AG09319 (cell line): ENCODE measurements at regions not wholly inside any gene's neighbourhood (a gene's known extent, or its start where the extent isn't known, plus 50 kb on each side); places are given as distances from the start of the nearest gene placed in this dataset.
A peak's percentile ranks its signal among the peaks of the same experiment; 100 is the strongest.

Experiments
- DNase-seq: peaks from one replicate; pipeline ENCODE4 v3.0.0-alpha.2; 2010; ENCODE audit warnings: low read depth; ENCODE audit errors: extremely low read depth
- TF ChIP-seq, protein P1 (sequence below): IDR thresholded peaks from 2 replicates; pipeline ENCODE4 v1.5.1; 2011; ENCODE audit warnings: low read depth, mild to moderate bottlenecking, inconsistent platforms, low read length, moderate library complexity

DNA sequence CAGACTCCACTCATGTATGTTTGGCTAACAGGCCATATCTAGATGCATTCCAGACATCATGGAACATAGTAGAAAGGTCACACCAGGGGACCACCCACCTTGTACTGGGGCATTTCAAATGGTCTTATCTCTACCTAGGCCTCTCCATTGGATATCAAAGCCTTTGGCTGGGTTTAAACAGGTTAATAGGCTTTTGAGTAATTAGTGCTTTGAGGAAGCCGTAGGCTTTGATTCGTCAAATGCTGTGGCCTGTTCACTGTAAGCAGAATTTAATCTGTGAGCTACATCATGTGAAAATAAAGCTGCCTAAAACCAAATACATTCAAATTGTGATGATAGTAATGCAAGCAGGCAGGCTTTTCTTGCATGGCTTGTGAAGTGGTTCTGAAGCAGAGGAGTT is 129.5 kb downstream of the ST8SIA2 start:
- TF ChIP-seq, protein P1, sequence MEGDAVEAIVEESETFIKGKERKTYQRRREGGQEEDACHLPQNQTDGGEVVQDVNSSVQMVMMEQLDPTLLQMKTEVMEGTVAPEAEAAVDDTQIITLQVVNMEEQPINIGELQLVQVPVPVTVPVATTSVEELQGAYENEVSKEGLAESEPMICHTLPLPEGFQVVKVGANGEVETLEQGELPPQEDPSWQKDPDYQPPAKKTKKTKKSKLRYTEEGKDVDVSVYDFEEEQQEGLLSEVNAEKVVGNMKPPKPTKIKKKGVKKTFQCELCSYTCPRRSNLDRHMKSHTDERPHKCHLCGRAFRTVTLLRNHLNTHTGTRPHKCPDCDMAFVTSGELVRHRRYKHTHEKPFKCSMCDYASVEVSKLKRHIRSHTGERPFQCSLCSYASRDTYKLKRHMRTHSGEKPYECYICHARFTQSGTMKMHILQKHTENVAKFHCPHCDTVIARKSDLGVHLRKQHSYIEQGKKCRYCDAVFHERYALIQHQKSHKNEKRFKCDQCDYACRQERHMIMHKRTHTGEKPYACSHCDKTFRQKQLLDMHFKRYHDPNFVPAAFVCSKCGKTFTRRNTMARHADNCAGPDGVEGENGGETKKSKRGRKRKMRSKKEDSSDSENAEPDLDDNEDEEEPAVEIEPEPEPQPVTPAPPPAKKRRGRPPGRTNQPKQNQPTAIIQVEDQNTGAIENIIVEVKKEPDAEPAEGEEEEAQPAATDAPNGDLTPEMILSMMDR, result no peak

DNA sequence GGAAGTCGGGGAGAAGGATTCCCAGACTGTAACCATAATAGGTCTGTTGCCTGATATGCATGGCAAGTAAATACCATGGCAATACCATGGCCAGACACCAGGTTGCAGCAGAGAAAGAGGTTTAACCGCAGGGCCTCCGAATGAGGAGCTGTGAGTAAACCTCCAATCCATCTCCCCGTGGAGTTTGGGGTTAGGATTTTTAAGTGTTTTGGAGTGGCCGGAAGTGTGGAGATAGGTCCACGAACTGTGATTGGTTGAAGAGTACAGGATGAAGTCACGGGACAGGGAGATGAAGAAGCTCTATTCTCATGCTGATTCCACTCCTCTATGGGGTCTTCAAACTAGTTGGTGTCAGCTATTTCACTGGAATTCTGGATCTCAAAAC is 127.9 kb downstream of the ST8SIA2 start:
- TF ChIP-seq, protein P1, result peak; percentile 71
- DNase-seq, result peak; percentile 40

More for the DNA sequence above, 129.5 kb downstream of the ST8SIA2 start:
- no peak for DNase-seq

DNA sequence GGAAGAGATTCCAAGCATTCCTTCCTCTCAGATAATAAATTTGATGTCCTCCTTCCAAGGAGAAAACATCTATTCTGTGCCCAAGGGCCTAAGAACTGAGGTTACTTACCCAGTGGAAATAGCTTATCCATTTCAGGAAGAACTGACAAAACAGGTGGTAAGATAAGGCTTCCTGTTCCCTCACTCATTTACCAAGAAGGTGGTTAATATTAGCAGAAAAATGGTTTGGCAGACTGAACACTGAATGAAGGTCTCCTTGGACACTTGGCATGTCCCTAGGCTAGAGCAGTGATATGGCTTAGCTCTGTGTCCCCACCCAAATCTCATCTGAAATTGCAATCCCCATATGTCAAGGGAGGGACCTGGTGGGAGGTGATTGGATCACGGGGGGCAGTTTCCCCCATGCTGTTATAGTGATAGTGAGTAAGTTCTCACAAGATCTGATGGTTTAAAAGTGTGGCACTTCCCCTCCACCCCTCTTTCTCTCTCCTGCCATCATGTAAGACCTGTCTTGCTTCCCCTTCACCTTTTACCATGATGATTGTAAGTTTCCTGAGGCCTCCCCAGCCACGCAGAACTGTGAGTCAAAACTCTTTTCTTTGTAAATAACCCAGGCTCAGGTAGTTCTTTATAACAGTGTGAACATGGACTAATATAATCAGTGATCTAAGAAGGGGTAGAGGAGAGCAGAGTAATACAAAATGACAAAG is 127.4 kb downstream of the ST8SIA2 start:
- TF ChIP-seq, protein P1, result no peak
- no peak for DNase-seq

DNA sequence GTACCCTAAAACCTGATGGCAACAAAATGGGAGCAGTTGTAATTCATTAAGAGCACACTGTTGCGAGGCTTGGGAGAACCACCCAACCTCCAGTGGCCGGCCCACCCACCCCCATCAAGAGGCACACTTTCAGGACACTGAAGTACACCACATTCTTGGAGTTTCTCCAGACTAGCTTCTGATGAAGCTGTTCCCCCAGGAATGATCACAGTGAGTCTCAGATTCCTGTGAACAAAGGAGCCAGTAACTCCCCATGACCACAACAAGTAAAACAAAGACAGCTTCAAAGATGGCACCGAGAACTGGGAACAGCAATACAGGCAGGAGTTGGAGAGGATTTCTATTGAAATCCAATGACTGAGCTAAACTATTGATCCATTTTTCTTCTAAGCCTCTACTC is 126.0 kb downstream of the ST8SIA2 start:
- DNase-seq, result no peak
- TF ChIP-seq, protein P1, result no peak
